A549 (cell line): ENCODE measurements at regions not wholly inside any gene's neighbourhood (a gene's known extent, or its start where the extent isn't known, plus 50 kb on each side); places are given as distances from the start of the nearest gene placed in this dataset.

Source experiments
- ATAC-seq, 2 experiments: fragments of 200-7000 bp in 1 of 2; fragments of >200 bp in 1 of 2; cut with Nextera tagmentation in 1 of 2; cut with Tn5 transposase in 1 of 2; 3 replicates each; pipeline versions ENCODE4 v1.8.0 to v1.9.1; 2018 to 2020; ENCODE audit warnings: mild to moderate bottlenecking in 1 of 2, moderate library complexity in 1 of 2
- CTCF ChIA-PET: fragments of 300-600 bp; sonication (Branson Sonifier 250); formaldehyde crosslinking; extraction: SDS; loops from one replicate; lab custom pipeline; 2021; ENCODE audit warnings: antibody characterized with exemption, inconsistent platforms; lab: Yijun Ruan, JAX
- POLR2A ChIA-PET: fragments of 350-600 bp; formaldehyde crosslinking; extraction: SDS; loops from one replicate; lab custom pipeline; 2021; ENCODE audit warnings: antibody characterized with exemption, inconsistent platforms; lab: Yijun Ruan, JAX
- DNase-seq, 2 experiments: peaks; one replicate each; pipeline versions ENCODE4 v3.0.0 to v3.0.0-alpha.2; 2011 to 2016; ENCODE audit warnings: low read depth in 1 of 2, low spot score in 1 of 2
- FAIRE-seq: peaks from 2 replicates; lab custom pipeline; 2011; peaks lifted over from hg19 to GRCh38; lab: Jason Lieb, UNC
- H3K27ac ChIP-seq, 2 experiments: fragments of >200 bp; sonication (Bioruptor Twin); formaldehyde crosslinking; 3 replicates each; pipeline ENCODE4 v1.5.1; 2016 to 2017
- H3K4me1 ChIP-seq: fragments of >200 bp; sonication (Bioruptor Twin); formaldehyde crosslinking; 3 replicates; pipeline ENCODE4 v1.6.1; 2016
- H3K4me2 ChIP-seq: fragments of >200 bp; sonication (Bioruptor Twin); formaldehyde crosslinking; 3 replicates; pipeline ENCODE4 v1.6.1; 2016
- H3K4me3 ChIP-seq: fragments of >200 bp; sonication (Bioruptor Twin); formaldehyde crosslinking; 3 replicates; pipeline ENCODE4 v1.5.1; 2016
- H3K9me3 ChIP-seq: fragments of >200 bp; sonication (Bioruptor Twin); formaldehyde crosslinking; 3 replicates; pipeline ENCODE4 v1.6.1; 2016
- BHLHE40 ChIP-seq: IDR thresholded peaks from 2 replicates; pipeline ENCODE4 v1.6.1; 2012; ENCODE audit warnings: low read depth, low read length, inconsistent platforms
- CBX2 ChIP-seq: fragments of 200-600 bp; sonication (generic); IDR thresholded peaks from 2 replicates; pipeline ENCODE4 v1.6.1; 2016; ENCODE audit warnings: low read depth, mild to moderate bottlenecking, borderline replicate concordance
- CBX8 ChIP-seq: fragments of 200-600 bp; sonication (generic); IDR thresholded peaks from 2 replicates; pipeline ENCODE4 v1.6.1; 2016
- CEBPB ChIP-seq, 2 experiments: fragments of >200 bp in 1 of 2; sonication (Bioruptor Twin) in 1 of 2; formaldehyde crosslinking in 1 of 2; IDR thresholded peaks; 2 replicates each; pipeline ENCODE4 v1.6.1; 2012 to 2016
- CHD2 ChIP-seq: fragments of 150-350 bp; IDR thresholded peaks from 2 replicates; pipeline ENCODE4 v1.6.1; 2014; ENCODE audit warnings: low read length; ENCODE audit not compliant: partially characterized antibody
- EHF ChIP-seq: fragments of 250-450 bp; sonication (Bioruptor Pico); IDR thresholded peaks from 2 replicates; pipeline ENCODE4 v1.5.0; 2020; ENCODE audit warnings: mild to moderate bottlenecking
- EP300 ChIP-seq, 2 experiments: fragments of >200 bp; sonication (Bioruptor Twin); formaldehyde crosslinking; IDR thresholded peaks; 2 replicates in 1 of 2; 3 replicates in 1 of 2; pipeline ENCODE4 v1.6.1; 2016 to 2017
- ESRRA ChIP-seq: fragments of 150-350 bp; IDR thresholded peaks from 2 replicates; pipeline ENCODE4 v1.6.1; 2014; ENCODE audit warnings: mild to moderate bottlenecking, low read length, borderline replicate concordance
- FOSB ChIP-seq: fragments of 250-450 bp; sonication (Bioruptor Pico); IDR thresholded peaks from 2 replicates; pipeline ENCODE4 v1.5.0; 2020; ENCODE audit warnings: mild to moderate bottlenecking, moderate library complexity
- FOSL2 ChIP-seq, 2 experiments: fragments of 450-650 bp in 1 of 2; fragments of >200 bp in 1 of 2; sonication (Bioruptor Twin) in 1 of 2; formaldehyde crosslinking; IDR thresholded peaks; 2 replicates each; pipeline versions ENCODE4 v1.5.0 to v1.6.1; 2016 to 2020; ENCODE audit warnings: mild to moderate bottlenecking in 1 of 2, moderate library complexity in 1 of 2
- FOXS1 ChIP-seq: fragments of 250-450 bp; sonication (Bioruptor Pico); IDR thresholded peaks from 2 replicates; pipeline ENCODE4 v1.5.0; 2020; ENCODE audit warnings: mild to moderate bottlenecking, moderate library complexity
- GATA3 ChIP-seq: IDR thresholded peaks from 2 replicates; pipeline ENCODE4 v1.6.1; 2012; ENCODE audit warnings: borderline replicate concordance
- HDAC2 ChIP-seq: fragments of 200-600 bp; sonication (generic); IDR thresholded peaks from 2 replicates; pipeline ENCODE4 v1.6.1; 2016
- HEYL ChIP-seq: fragments of 250-450 bp; sonication (Bioruptor Pico); IDR thresholded peaks from 2 replicates; pipeline ENCODE4 v1.8.0; 2021; ENCODE audit warnings: mild to moderate bottlenecking, moderate library complexity
- HOXB5 ChIP-seq: fragments of 250-450 bp; sonication (Bioruptor Pico); IDR thresholded peaks from 2 replicates; pipeline ENCODE4 v1.5.0; 2020; ENCODE audit warnings: mild to moderate bottlenecking, moderate library complexity
- JUN ChIP-seq, 2 experiments: fragments of >200 bp; sonication (Bioruptor Twin); formaldehyde crosslinking; IDR thresholded peaks; 2 replicates in 1 of 2; 3 replicates in 1 of 2; pipeline ENCODE4 v1.6.1; 2016 to 2017
- KDM1A ChIP-seq: fragments of 200-600 bp; sonication (generic); IDR thresholded peaks from 2 replicates; pipeline ENCODE4 v1.6.1; 2016; ENCODE audit warnings: low read depth, mild to moderate bottlenecking
- MAFK ChIP-seq: fragments of 450-650 bp; IDR thresholded peaks from 2 replicates; pipeline ENCODE4 v1.6.1; 2014; ENCODE audit not compliant: partially characterized antibody
- NPAS2 ChIP-seq: fragments of 250-450 bp; sonication (Bioruptor Pico); IDR thresholded peaks from 2 replicates; pipeline ENCODE4 v1.8.0; 2022; ENCODE audit warnings: mild to moderate bottlenecking, moderate library complexity, borderline replicate concordance
- RARB ChIP-seq: fragments of 250-450 bp; sonication (Bioruptor Pico); IDR thresholded peaks from 2 replicates; pipeline ENCODE4 v1.8.0; 2021; ENCODE audit warnings: mild to moderate bottlenecking, moderate library complexity
- RCOR1 ChIP-seq: fragments of 150-350 bp; IDR thresholded peaks from 2 replicates; pipeline ENCODE4 v1.6.1; 2014; ENCODE audit warnings: antibody characterized with exemption, low read length, low read depth
- TFCP2L1 ChIP-seq: fragments of 250-450 bp; sonication (Bioruptor Pico); IDR thresholded peaks from 2 replicates; pipeline ENCODE4 v1.5.0; 2021; ENCODE audit warnings: mild to moderate bottlenecking
- TP53 ChIP-seq: fragments of 250-450 bp; sonication (Bioruptor Pico); IDR thresholded peaks from 2 replicates; pipeline ENCODE4 v1.5.0; 2021; ENCODE audit warnings: mild to moderate bottlenecking, moderate library complexity
- WGBS: methylation state at CpG from one replicate; pipeline ENCODE4 v1.1.6; 2017; ENCODE audit errors: missing lambda C conversion rate; 5-methylcytosine and 5-hydroxymethylcytosine counted together
- TF ChIP-seq, protein P1 (sequence below): fragments of >200 bp; sonication (Bioruptor Twin); formaldehyde crosslinking; IDR thresholded peaks from 3 replicates; pipeline ENCODE4 v1.5.1; 2016
- TF ChIP-seq, protein P2 (sequence below): fragments of 150-350 bp; IDR thresholded peaks from 2 replicates; pipeline ENCODE4 v1.6.1; 2014; ENCODE audit warnings: low read depth, mild to moderate bottlenecking, low read length
- TF ChIP-seq, protein P3 (sequence below): fragments of >200 bp; sonication (Bioruptor Twin); formaldehyde crosslinking; IDR thresholded peaks from 3 replicates; pipeline ENCODE4 v1.6.1; 2016
- TF ChIP-seq, protein P4 (sequence below): IDR thresholded peaks from 2 replicates; pipeline ENCODE4 v1.6.1; 2012
- TF ChIP-seq, protein P5 (sequence below): fragments of 200-600 bp; sonication (generic); IDR thresholded peaks from 2 replicates; pipeline ENCODE4 v1.6.1; 2016; ENCODE audit warnings: antibody characterized with exemption, mild to moderate bottlenecking, moderate library complexity

DNA sequence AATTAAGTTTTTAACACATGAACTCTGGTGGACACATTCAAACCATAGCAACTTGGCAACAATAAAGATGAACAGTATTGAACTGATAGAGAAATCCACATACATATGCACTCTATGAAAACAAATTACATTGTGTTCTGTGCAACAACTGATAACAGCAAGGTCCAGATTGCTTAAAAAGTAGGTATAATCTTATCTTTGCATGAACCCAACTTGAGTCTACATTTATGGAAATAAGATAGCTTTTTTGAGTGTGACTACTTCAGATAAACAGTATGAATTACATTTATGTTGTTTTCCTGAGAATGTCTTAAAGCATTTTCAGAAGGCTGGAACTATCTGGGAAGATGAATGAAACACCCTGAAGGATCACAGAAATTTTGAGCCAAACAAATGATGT lies 212.6 kb upstream of the GK2 start:
- ATAC-seq: no peak
- Histone ChIP-seq H3K9me3 (no peaks in the 10 kb centered on the region), H3K4me1 (no peaks in the 10 kb centered on the region), H3K4me3 (no peak overlapping the region), H3K27ac (no peak overlapping the region), H3K4me2 (no peak overlapping the region)
- TF ChIP-seq RCOR1: no peak
- no peak for TF ChIP-seq NPAS2 (CRISPR knock-in tag)
- TF ChIP-seq TP53: no peak
- TF ChIP-seq GATA3: no peak
- no peak for TF ChIP-seq HDAC2
- POLR2A ChIA-PET: no interaction called here
- DNase-seq: no peak
- CTCF ChIA-PET: no interaction called here
- no peak for FAIRE-seq

DNA sequence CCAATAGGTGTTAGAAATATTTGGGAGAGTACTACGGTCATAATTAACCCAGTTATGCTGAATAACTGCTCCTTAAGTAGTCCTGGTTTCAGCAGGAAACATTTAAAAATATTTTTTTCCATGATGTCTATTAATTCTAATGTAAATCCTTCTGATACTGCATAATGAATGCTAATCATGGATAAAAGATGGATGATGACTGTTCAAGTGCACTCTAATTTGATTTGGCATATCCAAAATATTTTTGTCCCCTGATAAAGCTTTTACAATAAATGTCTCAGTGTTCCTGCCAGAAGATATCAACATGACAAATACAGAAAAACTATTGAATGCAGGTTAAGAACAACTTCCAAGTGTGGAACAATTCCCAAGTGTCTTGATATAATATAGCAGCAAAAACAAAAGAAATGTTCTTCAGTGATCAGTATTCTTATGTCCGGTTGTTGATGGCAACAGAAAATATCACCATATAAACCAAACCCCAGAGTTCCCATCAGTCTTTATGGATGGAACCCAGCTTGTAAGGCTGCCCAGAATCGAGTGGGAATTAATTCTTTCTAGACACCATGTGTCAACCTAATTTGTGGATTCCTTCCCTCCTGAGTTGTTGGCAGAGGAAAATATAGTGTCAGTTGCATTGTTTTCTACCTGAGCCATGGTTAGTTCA lies 205.4 kb upstream of the GK2 start:
- FAIRE-seq (no peak), DNase-seq (no peak), ATAC-seq (no peak)
- Histone ChIP-seq H3K4me3 (no peak overlapping the region), H3K27ac (no peak overlapping the region), H3K9me3 (no peaks in the 10 kb centered on the region), H3K4me2 (no peak overlapping the region), H3K4me1 (no peaks in the 10 kb centered on the region)
- WGBS: 11% methylated on average over 3 of the region's 3 CpGs
- POLR2A ChIA-PET: no interaction called here
- TF ChIP-seq, protein P1, sequence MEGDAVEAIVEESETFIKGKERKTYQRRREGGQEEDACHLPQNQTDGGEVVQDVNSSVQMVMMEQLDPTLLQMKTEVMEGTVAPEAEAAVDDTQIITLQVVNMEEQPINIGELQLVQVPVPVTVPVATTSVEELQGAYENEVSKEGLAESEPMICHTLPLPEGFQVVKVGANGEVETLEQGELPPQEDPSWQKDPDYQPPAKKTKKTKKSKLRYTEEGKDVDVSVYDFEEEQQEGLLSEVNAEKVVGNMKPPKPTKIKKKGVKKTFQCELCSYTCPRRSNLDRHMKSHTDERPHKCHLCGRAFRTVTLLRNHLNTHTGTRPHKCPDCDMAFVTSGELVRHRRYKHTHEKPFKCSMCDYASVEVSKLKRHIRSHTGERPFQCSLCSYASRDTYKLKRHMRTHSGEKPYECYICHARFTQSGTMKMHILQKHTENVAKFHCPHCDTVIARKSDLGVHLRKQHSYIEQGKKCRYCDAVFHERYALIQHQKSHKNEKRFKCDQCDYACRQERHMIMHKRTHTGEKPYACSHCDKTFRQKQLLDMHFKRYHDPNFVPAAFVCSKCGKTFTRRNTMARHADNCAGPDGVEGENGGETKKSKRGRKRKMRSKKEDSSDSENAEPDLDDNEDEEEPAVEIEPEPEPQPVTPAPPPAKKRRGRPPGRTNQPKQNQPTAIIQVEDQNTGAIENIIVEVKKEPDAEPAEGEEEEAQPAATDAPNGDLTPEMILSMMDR: no peak
- no peak for TF ChIP-seq FOSL2 (IDR thresholded peaks at IDR 0.05)
- TF ChIP-seq FOSL2 (CRISPR knock-in tag; IDR thresholded peaks at IDR 0.05): no peak
- TF ChIP-seq CEBPB (IDR thresholded peaks at IDR 0.05): no peak
- no peak for TF ChIP-seq EHF (CRISPR knock-in tag)
- TF ChIP-seq KDM1A: no peak
- no peak for TF ChIP-seq FOSB (CRISPR knock-in tag)
- no peak for TF ChIP-seq RARB (CRISPR knock-in tag)
- no peak for TF ChIP-seq JUN (IDR thresholded peaks at IDR 0.05)
- no peak for TF ChIP-seq ESRRA
- TF ChIP-seq HEYL (CRISPR knock-in tag): no peak
- TF ChIP-seq RCOR1: no peak
- TF ChIP-seq, protein P2, sequence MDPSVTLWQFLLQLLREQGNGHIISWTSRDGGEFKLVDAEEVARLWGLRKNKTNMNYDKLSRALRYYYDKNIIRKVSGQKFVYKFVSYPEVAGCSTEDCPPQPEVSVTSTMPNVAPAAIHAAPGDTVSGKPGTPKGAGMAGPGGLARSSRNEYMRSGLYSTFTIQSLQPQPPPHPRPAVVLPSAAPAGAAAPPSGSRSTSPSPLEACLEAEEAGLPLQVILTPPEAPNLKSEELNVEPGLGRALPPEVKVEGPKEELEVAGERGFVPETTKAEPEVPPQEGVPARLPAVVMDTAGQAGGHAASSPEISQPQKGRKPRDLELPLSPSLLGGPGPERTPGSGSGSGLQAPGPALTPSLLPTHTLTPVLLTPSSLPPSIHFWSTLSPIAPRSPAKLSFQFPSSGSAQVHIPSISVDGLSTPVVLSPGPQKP: no peak
- TF ChIP-seq, protein P3, sequence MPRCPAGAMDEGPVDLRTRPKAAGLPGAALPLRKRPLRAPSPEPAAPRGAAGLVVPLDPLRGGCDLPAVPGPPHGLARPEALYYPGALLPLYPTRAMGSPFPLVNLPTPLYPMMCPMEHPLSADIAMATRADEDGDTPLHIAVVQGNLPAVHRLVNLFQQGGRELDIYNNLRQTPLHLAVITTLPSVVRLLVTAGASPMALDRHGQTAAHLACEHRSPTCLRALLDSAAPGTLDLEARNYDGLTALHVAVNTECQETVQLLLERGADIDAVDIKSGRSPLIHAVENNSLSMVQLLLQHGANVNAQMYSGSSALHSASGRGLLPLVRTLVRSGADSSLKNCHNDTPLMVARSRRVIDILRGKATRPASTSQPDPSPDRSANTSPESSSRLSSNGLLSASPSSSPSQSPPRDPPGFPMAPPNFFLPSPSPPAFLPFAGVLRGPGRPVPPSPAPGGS: no peak
- TF ChIP-seq, protein P4, sequence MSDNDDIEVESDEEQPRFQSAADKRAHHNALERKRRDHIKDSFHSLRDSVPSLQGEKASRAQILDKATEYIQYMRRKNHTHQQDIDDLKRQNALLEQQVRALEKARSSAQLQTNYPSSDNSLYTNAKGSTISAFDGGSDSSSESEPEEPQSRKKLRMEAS: no peak
- TF ChIP-seq TFCP2L1: no peak
- no peak for TF ChIP-seq HOXB5 (CRISPR knock-in tag)
- TF ChIP-seq FOXS1: no peak
- CTCF ChIA-PET: no interaction called here

DNA sequence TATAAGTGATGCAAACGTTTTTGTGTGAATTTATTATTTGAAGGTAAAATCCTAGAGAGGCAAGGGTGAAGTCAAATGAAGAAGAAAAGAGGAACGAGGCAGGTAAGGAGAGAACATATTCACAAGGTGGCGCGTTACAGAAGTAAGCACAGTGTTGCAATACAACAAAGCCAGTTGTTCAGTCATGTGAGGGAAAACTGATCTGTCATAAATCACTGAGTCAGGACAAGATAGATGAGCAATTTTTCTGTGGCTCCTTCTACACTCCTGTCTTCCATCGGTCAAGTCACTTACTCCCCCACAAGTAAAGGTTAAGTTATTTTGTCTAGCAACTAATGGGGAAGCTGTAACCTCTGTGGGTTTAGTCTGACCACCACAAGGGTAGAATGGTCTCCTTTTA lies 203.0 kb upstream of the GK2 start:
- no peak for FAIRE-seq
- CTCF ChIA-PET: no interaction called here
- no peak overlapping the region for H3K27ac ChIP-seq
- no peak overlapping the region for H3K4me2 ChIP-seq
- no peak for ATAC-seq
- H3K4me1 ChIP-seq: no peaks in the 10 kb centered on the region
- H3K4me3 ChIP-seq: no peak overlapping the region
- no peak for DNase-seq
- no peaks in the 10 kb centered on the region for H3K9me3 ChIP-seq
- 14% methylated on average over 5 of the region's 5 CpGs for WGBS
- POLR2A ChIA-PET: no interaction called here
- no peak for TF ChIP-seq BHLHE40
- no peak for TF ChIP-seq MAFK
- no peak for TF ChIP-seq EP300 (IDR thresholded peaks at IDR 0.05)
- TF ChIP-seq CHD2: no peak
- no peak for TF ChIP-seq CBX8
- TF ChIP-seq CBX2: no peak
- TF ChIP-seq, protein P5, sequence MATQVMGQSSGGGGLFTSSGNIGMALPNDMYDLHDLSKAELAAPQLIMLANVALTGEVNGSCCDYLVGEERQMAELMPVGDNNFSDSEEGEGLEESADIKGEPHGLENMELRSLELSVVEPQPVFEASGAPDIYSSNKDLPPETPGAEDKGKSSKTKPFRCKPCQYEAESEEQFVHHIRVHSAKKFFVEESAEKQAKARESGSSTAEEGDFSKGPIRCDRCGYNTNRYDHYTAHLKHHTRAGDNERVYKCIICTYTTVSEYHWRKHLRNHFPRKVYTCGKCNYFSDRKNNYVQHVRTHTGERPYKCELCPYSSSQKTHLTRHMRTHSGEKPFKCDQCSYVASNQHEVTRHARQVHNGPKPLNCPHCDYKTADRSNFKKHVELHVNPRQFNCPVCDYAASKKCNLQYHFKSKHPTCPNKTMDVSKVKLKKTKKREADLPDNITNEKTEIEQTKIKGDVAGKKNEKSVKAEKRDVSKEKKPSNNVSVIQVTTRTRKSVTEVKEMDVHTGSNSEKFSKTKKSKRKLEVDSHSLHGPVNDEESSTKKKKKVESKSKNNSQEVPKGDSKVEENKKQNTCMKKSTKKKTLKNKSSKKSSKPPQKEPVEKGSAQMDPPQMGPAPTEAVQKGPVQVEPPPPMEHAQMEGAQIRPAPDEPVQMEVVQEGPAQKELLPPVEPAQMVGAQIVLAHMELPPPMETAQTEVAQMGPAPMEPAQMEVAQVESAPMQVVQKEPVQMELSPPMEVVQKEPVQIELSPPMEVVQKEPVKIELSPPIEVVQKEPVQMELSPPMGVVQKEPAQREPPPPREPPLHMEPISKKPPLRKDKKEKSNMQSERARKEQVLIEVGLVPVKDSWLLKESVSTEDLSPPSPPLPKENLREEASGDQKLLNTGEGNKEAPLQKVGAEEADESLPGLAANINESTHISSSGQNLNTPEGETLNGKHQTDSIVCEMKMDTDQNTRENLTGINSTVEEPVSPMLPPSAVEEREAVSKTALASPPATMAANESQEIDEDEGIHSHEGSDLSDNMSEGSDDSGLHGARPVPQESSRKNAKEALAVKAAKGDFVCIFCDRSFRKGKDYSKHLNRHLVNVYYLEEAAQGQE: no peak
- TF ChIP-seq EHF (CRISPR knock-in tag): no peak
- TF ChIP-seq ESRRA: no peak
